HS-27A (cell line): ENCODE measurements at regions not wholly inside any gene's neighbourhood (a gene's known extent, or its start where the extent isn't known, plus 50 kb on each side); places are given as distances from the start of the nearest gene placed in this dataset.
"Not testable (repeated sequence)": the region's sequence is repeated elsewhere in the genome, so short reads cannot be mapped to it uniquely, and the experiment has no call there.

ENCODE experiments used
- DNase-seq: peaks from one replicate; pipeline ENCODE4 v3.0.0-alpha.2; 2012; ENCODE audit warnings: low read depth, missing footprints

- no peak for DNase-seq
Measured at GRCh38 chr1:173300061-173301044, 93.2 kb upstream of the TNFSF4 start.

GRCh38 chr1:173301507-173301906 is 94.4 kb upstream of the TNFSF4 start:
- no peak for DNase-seq

- DNase-seq: no peak
Measured at GRCh38 chr1:173302366-173302765, 95.2 kb upstream of the TNFSF4 start.

GRCh38 chr1:173302890-173303829 is 96.0 kb upstream of the TNFSF4 start:
- no peak for DNase-seq

- no peak for DNase-seq
Measured at GRCh38 chr1:173303984-173304383, 96.9 kb upstream of the TNFSF4 start.

GRCh38 chr1:173304529-173305227 is 97.5 kb upstream of the TNFSF4 start:
- no peak for DNase-seq

- DNase-seq: no peak
Measured at GRCh38 chr1:173307845-173308244, 100.7 kb upstream of the TNFSF4 start.

GRCh38 chr1:173314656-173315055 is 107.5 kb upstream of the TNFSF4 start:
- DNase-seq: no peak

GRCh38 chr1:173315296-173315695 is 108.2 kb upstream of the TNFSF4 start:
- no peak for DNase-seq

- no peak for DNase-seq
Measured at GRCh38 chr1:173318788-173319187, 111.7 kb upstream of the TNFSF4 start.

GRCh38 chr1:173324352-173324751 is 117.2 kb upstream of the TNFSF4 start:
- not testable (repeated sequence) for DNase-seq

GRCh38 chr1:173327987-173328386 is 120.9 kb upstream of the TNFSF4 start:
- not testable (repeated sequence) for DNase-seq

GRCh38 chr1:173328961-173329360 is 121.8 kb upstream of the TNFSF4 start:
- DNase-seq: no peak

- no peak for DNase-seq
Measured at GRCh38 chr1:173329726-173330125, 122.6 kb upstream of the TNFSF4 start.

GRCh38 chr1:173330149-173330951 is 123.2 kb upstream of the TNFSF4 start:
- no peak for DNase-seq

- not testable (repeated sequence) for DNase-seq
Measured at GRCh38 chr1:173330952-173331548, 123.9 kb upstream of the TNFSF4 start.

GRCh38 chr1:173332026-173332425 is 124.9 kb upstream of the TNFSF4 start:
- DNase-seq: no peak

GRCh38 chr1:173333581-173333980 is 126.5 kb upstream of the TNFSF4 start:
- DNase-seq: no peak

GRCh38 chr1:173337126-173337525 is 130.0 kb upstream of the TNFSF4 start:
- DNase-seq: no peak

- DNase-seq: no peak
Measured at GRCh38 chr1:173341307-173341706, 134.2 kb upstream of the TNFSF4 start.

GRCh38 chr1:173341971-173342370 is 134.8 kb upstream of the TNFSF4 start:
- DNase-seq: no peak
